ENCODE measurements at regions not wholly inside any gene's neighbourhood (a gene's known extent, or its start where the extent isn't known, plus 50 kb on each side); places are given as distances from the start of the nearest gene placed in this dataset.

- DNase-seq (no peak), ATAC-seq (replicated peaks) (no peak)
These were observed 128.9 kb upstream of the RTL1 start for GRCh38 chr14:101032433-101032832.

GRCh38 chr14:101033006-101033405 is 129.5 kb upstream of the RTL1 start:
- Mint-ChIP-seq H3K4me3 (no peak overlapping the region), H3K27ac (no peak overlapping the region), H3K9me3 (no peaks in the 10 kb centered on the region)

More at GRCh38 chr14:101032433-101032832, 128.9 kb upstream of the RTL1 start:
- no peak overlapping the region for H3K27ac Mint-ChIP-seq
- no peak overlapping the region for H3K4me3 Mint-ChIP-seq
- H3K9me3 Mint-ChIP-seq = no peaks in the 10 kb centered on the region
- H3K36me3 Mint-ChIP-seq (ENCODE audit: insufficient read depth) = peaks cover 3% of the 10 kb centered on the region
- no peaks in the 10 kb centered on the region for H3K4me1 Mint-ChIP-seq (ENCODE audit: low read depth in 2 of 2)
- H3K27me3 Mint-ChIP-seq = peaks cover 0 to 14% of the 10 kb centered on the region in 2 donors

GRCh38 chr14:101033446-101034165 is 130.1 kb upstream of the RTL1 start:
- Mint-ChIP-seq H3K27ac (peak overlapping the region in 1 of 2 donors; percentile 36), H3K9me3 (no peaks in the 10 kb centered on the region), H3K4me1 (ENCODE audit: low read depth in 2 of 2) (no peaks in the 10 kb centered on the region), H3K4me3 (no peak overlapping the region), H3K36me3 (ENCODE audit: insufficient read depth) (peaks cover 4% of the 10 kb centered on the region), H3K27me3 (peaks cover 0 to 14% of the 10 kb centered on the region in 2 donors)
- DNase-seq (no peak), ATAC-seq (replicated peaks) (no peak)

More at GRCh38 chr14:101033006-101033405, 129.5 kb upstream of the RTL1 start:
- DNase-seq (no peak), ATAC-seq (replicated peaks) (no peak)
- Mint-ChIP-seq H3K4me1 (ENCODE audit: low read depth in 2 of 2) (no peaks in the 10 kb centered on the region), H3K36me3 (ENCODE audit: insufficient read depth) (peaks cover 4% of the 10 kb centered on the region), H3K27me3 (peaks cover 0 to 14% of the 10 kb centered on the region in 2 donors)

GRCh38 chr14:101034986-101035385 is 131.5 kb upstream of the RTL1 start:
- H3K27me3 Mint-ChIP-seq = peaks cover 0 to 14% of the 10 kb centered on the region in 2 donors
- H3K4me1 Mint-ChIP-seq (ENCODE audit: low read depth in 2 of 2) = no peaks in the 10 kb centered on the region
- H3K9me3 Mint-ChIP-seq = no peaks in the 10 kb centered on the region
- ATAC-seq (replicated peaks) (no peak), DNase-seq (no peak)
- no peak overlapping the region for H3K4me3 Mint-ChIP-seq
- H3K36me3 Mint-ChIP-seq (ENCODE audit: insufficient read depth) = peaks cover 4% of the 10 kb centered on the region
- H3K27ac Mint-ChIP-seq = no peak overlapping the region

GRCh38 chr14:101035466-101036225 is 132.1 kb upstream of the RTL1 start:
- H3K4me3 Mint-ChIP-seq = no peak overlapping the region
- H3K27ac Mint-ChIP-seq = no peak overlapping the region
- no peak for DNase-seq
- H3K27me3 Mint-ChIP-seq = peaks cover 0 to 14% of the 10 kb centered on the region in 2 donors
- peaks cover 4% of the 10 kb centered on the region for H3K36me3 Mint-ChIP-seq (ENCODE audit: insufficient read depth)
- no peaks in the 10 kb centered on the region for H3K4me1 Mint-ChIP-seq (ENCODE audit: low read depth in 2 of 2)
- no peaks in the 10 kb centered on the region for H3K9me3 Mint-ChIP-seq
- no peak for ATAC-seq (replicated peaks)

GRCh38 chr14:101037021-101037817 is 133.7 kb upstream of the RTL1 start:
- no peak overlapping the region for H3K27ac Mint-ChIP-seq
- ATAC-seq (replicated peaks) = no peak
- H3K4me3 Mint-ChIP-seq = no peak overlapping the region
- H3K36me3 Mint-ChIP-seq (ENCODE audit: insufficient read depth) = peaks cover 4% of the 10 kb centered on the region
- H3K4me1 Mint-ChIP-seq (ENCODE audit: low read depth in 2 of 2) = no peaks in the 10 kb centered on the region
- peaks cover 0 to 14% of the 10 kb centered on the region in 2 donors for H3K27me3 Mint-ChIP-seq
- no peaks in the 10 kb centered on the region for H3K9me3 Mint-ChIP-seq
- DNase-seq = no peak

GRCh38 chr14:101039031-101039754 is 135.7 kb upstream of the RTL1 start:
- no peaks in the 10 kb centered on the region for H3K4me1 Mint-ChIP-seq (ENCODE audit: low read depth in 2 of 2)
- peaks cover 0 to 1% of the 10 kb centered on the region in 2 donors for H3K27me3 Mint-ChIP-seq
- H3K4me3 Mint-ChIP-seq = no peak overlapping the region

GRCh38 chr14:101039755-101040138 is 136.2 kb upstream of the RTL1 start:
- H3K4me1 Mint-ChIP-seq (ENCODE audit: low read depth in 2 of 2) = no peaks in the 10 kb centered on the region
- peaks cover 0 to 4% of the 10 kb centered on the region in 2 donors for H3K27me3 Mint-ChIP-seq

More at GRCh38 chr14:101039031-101039754, 135.7 kb upstream of the RTL1 start:
- no peak for ATAC-seq (replicated peaks)
- Mint-ChIP-seq H3K36me3 (ENCODE audit: insufficient read depth) (peaks cover 4% of the 10 kb centered on the region), H3K27ac (no peak overlapping the region), H3K9me3 (no peaks in the 10 kb centered on the region)
- DNase-seq = no peak

GRCh38 chr14:101040538-101041442 is 137.3 kb upstream of the RTL1 start:
- Mint-ChIP-seq H3K27ac (no peak overlapping the region), H3K9me3 (no peaks in the 10 kb centered on the region), H3K4me1 (ENCODE audit: low read depth in 2 of 2) (no peaks in the 10 kb centered on the region), H3K36me3 (ENCODE audit: insufficient read depth) (peaks cover 4% of the 10 kb centered on the region), H3K27me3 (peaks cover 8 to 13% of the 10 kb centered on the region in 2 donors), H3K4me3 (no peak overlapping the region)
- ATAC-seq (replicated peaks) (no peak), DNase-seq (no peak)

More at GRCh38 chr14:101039755-101040138, 136.2 kb upstream of the RTL1 start:
- peaks cover 4% of the 10 kb centered on the region for H3K36me3 Mint-ChIP-seq (ENCODE audit: insufficient read depth)
- no peak overlapping the region for H3K4me3 Mint-ChIP-seq
- H3K9me3 Mint-ChIP-seq = no peaks in the 10 kb centered on the region
- ATAC-seq (replicated peaks) (no peak), DNase-seq (no peak)
- H3K27ac Mint-ChIP-seq = no peak overlapping the region

- Mint-ChIP-seq H3K36me3 (ENCODE audit: insufficient read depth) (no peaks in the 10 kb centered on the region), H3K9me3 (no peaks in the 10 kb centered on the region), H3K4me3 (no peak overlapping the region), H3K27ac (no peak overlapping the region), H3K4me1 (ENCODE audit: low read depth in 2 of 2) (no peaks in the 10 kb centered on the region), H3K27me3 (peaks cover 8 to 31% of the 10 kb centered on the region in 2 donors)
- DNase-seq = no peak
- no peak for ATAC-seq (replicated peaks)
These were observed 140.4 kb upstream of the RTL1 start for GRCh38 chr14:101043891-101044290.

- DNase-seq (no peak), ATAC-seq (replicated peaks) (no peak)
- Mint-ChIP-seq H3K9me3 (no peaks in the 10 kb centered on the region), H3K27ac (no peak overlapping the region), H3K4me1 (ENCODE audit: low read depth in 2 of 2) (no peaks in the 10 kb centered on the region), H3K36me3 (ENCODE audit: insufficient read depth) (no peaks in the 10 kb centered on the region), H3K27me3 (peaks cover 8 to 39% of the 10 kb centered on the region in 2 donors), H3K4me3 (no peak overlapping the region)
These were observed 141.2 kb upstream of the RTL1 start for GRCh38 chr14:101044741-101045140.

- DNase-seq (no peak), ATAC-seq (replicated peaks) (no peak)
- no peak overlapping the region for H3K4me3 Mint-ChIP-seq
- peaks cover 8 to 47% of the 10 kb centered on the region in 2 donors for H3K27me3 Mint-ChIP-seq
- no peaks in the 10 kb centered on the region for H3K36me3 Mint-ChIP-seq (ENCODE audit: insufficient read depth)
- H3K4me1 Mint-ChIP-seq (ENCODE audit: low read depth in 2 of 2) = no peaks in the 10 kb centered on the region
- H3K27ac Mint-ChIP-seq = no peak overlapping the region
- H3K9me3 Mint-ChIP-seq = no peaks in the 10 kb centered on the region
These were observed 142.0 kb upstream of the RTL1 start for GRCh38 chr14:101045511-101045910.
